Activated T-helper 9 cell treated with anti-CD3 and anti-CD28 coated beads, Interleukin-2, amount 50 U/mL, for 16 hours (primary cell): ENCODE measurements at regions not wholly inside any gene's neighbourhood (a gene's known extent, or its start where the extent isn't known, plus 50 kb on each side); places are given as distances from the start of the nearest gene placed in this dataset.

Experiments
- DNase-seq: peaks from one replicate; pipeline ENCODE4 v3.0.0-alpha.2; 2020; ENCODE audit warnings: low read depth

DNA sequence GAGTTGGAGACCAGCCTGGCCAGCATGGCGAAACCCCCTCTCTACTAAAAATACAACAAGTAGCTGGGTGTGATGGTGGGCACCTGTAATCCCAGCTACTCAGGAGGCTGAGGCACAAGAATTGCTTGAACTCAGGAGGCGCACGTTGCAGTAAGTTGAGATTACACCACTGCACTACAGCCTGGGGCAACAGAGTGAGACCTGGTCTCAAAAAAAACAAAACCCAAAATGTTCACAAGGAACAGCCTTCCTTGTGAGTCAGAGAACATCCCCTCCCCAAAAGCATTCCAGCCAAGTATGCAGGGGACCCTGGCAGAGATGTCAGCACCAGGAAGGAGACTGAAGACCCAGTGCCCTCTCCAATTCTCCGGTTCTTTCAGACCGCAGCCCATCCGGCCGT is 314.9 kb upstream of the TSHZ3 start:
- DNase-seq = no peak

DNA sequence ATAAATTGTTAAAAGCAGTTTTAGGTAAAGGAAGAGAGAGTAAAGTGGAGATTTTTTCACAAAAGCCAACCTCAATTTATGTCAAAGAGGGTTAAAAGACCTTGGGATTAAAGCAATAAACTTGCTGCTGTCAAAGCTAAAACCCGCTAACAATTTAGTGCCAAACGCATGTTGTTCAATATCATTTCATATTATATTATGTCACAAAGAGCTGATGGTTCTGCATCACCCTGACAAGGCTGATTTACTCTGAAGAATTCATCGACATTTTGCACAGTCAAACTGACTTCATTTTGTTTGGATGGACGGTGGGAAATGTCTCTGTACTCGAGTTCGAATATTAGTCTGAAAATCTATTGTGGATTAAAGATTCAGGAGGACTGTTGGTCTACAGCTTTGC is 315.8 kb upstream of the TSHZ3 start:
- DNase-seq = no peak

DNA sequence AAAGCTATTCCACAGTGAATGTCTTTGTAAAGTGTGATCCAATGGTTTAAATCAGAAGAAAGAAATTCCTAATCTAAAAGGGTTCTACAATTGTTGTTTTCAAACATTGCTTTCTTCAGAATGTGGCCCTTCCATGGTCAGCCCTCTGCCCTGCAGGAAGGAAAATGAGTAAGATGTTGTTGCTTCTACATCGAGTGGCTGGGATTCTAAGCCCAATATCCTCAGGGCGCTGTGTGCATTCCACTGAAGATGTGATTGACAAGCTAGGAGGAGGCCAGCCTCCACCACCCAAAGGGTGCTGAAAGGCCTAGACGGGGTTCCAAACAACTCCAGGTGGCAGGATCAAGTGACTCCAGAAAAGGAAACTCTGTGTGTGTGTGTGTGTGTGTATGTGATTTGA is 316.9 kb upstream of the TSHZ3 start:
- DNase-seq = no peak

DNA sequence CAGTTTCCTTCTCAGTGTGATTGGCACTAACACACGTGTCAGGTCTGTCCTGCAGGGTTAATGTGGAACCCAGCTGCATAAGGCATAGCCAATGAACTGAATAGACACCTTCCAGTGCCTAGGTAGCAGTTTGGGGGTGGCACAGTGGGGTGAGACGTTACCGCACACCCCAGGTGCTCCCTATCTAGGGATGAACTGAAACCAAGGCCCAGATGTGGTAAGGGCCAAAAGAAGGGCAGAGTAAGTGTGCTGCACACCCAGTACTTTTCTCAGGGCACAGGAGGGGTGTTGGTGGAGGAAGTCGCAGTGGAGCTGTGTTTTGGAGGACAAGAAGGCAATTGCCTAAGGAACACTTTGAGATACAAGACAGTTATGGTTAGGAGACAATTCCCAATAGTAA is 317.9 kb upstream of the TSHZ3 start:
- DNase-seq = no peak

DNA sequence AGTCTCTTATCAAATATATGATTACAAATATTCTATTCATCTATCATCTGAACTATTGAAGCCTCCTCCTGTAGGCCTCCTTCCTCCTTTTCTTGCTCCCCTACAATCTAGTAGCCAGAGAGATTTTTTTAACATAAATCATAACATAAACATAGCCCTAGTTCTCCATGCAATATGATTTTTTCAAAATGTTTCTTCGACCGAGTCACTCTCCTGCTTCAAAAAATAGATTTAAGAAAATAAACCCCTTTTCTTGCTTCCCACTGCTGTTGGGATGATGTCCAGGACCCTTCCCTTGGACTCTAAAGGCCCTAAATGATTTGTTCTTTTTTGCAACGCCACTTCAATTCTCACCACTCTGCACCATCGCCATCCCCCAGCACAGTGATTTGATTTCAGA is 319.7 kb upstream of the TSHZ3 start:
- no peak for DNase-seq

DNA sequence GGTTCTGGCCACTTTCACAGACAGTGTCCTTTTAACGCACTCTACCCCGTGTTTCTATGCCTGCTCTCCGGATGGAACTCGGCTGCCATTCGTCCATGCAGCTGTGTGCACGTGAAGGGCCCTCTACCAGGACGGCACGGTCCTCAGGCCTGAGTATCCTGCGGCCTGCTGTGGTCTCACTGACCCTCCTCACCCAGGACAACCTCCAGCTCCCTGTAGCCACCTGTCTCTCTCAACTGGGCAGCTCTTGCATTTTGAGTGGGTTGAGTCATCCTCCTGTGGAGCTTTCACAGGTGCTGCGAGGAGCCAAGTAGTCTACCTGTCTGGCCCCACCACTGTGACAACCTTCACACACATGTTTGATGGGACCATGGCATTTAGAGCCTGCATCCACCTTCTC is 321.7 kb upstream of the TSHZ3 start:
- DNase-seq = no peak

DNA sequence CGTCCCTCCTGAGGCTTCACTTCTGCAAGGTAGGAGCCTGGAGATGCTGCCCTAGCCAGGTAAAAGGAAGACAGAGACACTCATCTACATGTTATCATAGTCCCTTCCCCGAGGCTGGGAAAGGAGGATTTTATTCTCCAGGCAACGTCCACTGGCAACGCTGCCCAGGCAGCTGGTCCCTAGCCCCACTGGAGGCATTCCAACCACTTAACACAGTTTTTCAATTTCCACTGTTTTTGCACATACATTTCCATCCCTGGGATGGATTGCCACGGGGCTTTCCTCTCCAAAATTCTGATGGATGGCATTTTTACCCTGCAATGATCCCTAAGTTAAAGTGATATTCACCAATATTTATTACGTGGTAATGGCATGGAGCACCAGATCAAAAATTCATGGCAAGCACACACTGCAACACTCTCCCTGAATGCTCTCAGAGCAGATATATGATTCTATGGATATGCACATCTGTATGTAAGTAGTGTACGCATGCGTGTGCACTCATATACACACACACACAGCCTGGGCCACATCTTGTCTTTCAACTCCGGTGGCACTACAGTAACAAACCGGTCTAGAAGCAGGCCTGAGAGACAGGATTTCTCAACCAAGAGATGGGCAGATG is 322.3 kb upstream of the TSHZ3 start:
- no peak for DNase-seq

DNA sequence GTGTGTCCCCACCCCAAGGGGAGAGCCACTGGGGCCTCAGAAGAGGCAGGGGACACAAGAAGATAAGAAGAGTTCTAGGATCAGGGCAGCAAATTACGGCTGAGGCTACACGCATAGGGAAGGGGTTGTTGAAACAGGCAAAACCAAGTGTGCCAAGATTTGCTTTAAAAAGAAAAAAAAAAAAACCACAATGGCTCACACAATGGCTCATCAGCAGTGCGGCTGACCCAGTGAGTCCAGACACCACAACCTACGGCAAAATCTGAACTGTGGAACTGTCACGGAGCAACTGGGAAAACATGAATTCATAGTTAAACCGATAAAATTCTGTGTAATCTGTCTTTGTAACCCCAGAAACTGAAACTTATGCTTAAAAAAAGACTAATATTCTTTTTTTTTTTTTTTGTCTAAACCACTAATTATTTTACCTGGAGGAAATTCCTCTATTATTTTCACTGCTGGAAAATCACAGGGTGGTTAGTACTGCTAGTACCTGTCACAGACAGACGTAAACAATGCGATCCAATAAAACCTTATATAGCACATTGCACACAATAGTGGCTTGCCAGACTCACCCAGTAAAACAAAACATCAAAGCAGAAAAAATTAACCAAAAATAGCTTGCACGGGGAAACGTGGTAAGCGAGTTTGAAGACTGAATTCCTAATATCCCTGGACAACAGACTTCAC is 325.4 kb upstream of the TSHZ3 start:
- DNase-seq = no peak

DNA sequence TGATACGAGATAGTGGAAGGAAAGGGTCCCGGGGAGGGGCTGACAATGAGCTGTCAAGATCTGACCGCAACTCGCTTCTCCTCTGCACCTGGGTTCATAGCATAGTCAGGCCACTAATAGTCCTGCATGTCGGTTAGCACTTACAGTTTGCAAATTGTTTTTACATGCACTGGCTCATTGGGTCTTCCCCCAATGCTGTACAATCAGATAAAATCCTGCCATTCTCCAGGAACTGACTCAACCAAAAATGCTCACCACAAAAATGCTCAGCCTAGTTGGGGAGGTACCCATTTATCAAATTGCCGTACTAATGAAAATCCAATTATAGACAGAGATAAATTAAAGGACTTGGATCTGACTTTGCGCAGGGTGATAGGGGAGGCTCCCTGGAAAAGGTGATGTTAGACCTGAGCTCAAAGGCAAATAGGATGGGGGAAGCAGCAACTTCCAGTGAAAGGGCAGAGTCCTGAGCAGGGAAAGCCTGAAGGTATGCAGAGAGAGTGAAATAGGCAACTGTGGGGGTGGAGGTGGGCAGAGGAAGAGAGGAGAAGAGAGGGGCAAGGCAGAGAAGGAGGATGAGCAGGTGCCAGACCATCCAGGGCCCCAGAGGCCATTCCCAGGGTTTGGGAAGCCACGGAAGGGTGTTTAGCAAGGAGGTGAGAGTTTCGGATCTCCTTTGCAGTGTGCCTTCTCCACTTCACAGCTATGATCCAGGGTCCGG is 326.1 kb upstream of the TSHZ3 start:
- DNase-seq = no peak

DNA sequence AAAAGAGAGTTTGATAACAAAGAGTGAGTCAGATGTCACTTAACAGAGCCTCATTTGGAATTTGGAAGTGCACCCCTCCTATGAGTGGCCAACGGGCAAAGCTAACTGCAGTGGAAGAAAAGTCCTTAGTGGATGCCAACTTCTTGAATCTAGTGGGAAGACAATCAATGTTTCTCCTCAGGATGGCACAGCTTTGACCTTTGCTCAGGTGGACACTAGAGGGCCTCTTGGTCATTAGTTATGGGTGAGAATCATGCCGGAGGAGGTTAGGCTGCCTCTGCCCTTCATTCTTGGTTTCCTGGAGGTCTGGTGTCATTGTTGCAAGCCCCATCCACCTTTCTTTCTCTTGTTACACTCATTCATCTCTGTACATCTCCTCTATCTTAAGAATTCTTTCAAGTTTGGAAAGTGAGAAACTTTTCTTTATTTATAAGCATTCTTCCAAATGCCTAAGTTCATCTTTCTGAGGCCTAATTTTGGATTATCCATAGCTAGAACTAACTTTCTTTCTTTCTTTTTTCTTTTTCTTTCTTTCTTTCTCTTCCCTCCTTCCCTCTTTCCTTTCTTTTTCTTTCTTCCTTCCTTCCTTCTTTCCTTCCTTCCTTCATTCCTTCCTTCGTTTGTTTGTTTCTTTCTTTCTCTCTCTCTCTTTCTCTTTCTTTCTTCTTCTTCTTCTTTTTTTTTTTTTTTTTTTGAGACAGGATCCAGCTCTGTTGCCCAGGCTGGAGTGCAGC is 327.2 kb upstream of the TSHZ3 start:
- DNase-seq = no peak

DNA sequence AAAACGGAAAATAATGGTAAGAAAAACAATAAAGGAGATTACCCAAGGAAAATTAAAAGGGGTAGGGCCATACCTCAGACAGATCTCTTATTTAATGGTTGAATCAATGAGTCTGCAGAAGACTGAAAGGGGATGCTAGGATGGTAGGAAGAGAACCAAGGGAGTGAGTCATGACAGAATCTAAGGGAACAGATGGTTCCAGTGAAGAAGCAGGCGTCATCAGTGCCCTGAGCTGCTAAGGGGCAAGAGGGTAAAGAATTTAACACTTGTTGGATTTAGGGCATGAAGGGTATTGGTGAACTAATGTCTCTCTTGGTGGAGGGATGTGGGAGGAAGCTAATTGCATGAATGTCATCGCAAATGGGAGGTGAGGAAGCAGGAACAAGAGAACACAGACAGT is 329.2 kb upstream of the TSHZ3 start:
- DNase-seq = no peak

DNA sequence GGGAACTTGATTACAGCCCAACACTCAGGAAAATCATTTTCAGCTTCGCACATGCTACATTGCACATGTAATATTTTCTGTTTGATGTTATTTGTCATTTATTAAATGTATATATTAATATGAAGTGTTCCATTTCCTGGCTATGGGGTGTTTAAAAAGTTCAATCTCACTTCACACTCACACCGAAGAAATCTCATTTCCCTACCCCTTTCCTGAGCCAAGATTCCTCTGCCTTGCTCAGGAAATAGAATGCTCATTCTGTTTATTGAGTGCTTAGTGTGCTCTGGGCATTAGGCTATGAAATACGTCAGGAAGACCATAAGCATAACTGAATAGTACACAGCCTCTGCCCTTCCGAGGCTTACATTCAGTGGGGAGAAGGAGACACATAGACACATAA is 331.9 kb upstream of the TSHZ3 start:
- no peak for DNase-seq

DNA sequence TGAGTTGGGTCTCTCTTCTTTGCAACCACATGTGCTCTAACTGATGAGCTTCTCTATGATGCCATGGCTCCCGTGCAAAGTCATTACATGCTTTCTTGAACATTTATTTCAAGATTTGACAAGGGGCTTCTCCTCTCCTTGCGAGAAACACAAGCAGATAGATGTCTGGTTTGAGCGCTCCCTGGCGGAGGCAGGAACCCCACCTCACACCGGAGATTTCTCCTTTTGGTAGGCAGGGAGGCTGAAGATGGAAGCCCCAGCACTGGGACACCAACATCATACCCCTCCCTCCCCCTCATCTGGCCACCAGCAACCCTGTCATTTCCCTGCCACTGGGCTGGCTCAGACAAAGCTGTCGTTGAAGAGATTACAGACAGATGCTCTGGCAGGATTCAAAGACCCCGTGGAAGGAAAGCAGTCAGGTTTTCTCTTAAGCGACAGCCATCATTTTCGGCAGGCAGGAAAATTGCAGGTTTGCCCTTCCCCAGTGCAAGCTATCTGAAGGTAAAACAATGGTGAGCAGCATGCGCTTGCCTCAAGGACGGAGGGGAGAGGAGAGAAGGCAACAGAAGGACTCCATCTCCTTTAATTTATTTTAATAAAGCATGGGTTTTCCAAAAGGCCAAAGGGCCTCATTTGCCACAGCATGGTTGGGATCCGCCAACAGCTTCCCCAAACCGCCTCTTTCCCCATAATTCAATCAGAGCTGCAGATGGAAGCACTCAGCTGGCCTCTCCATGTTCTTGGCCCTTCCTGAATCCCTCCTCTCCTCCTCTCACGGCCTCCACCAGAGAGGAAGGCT is 344.1 kb upstream of the TSHZ3 start:
- DNase-seq = no peak

DNA sequence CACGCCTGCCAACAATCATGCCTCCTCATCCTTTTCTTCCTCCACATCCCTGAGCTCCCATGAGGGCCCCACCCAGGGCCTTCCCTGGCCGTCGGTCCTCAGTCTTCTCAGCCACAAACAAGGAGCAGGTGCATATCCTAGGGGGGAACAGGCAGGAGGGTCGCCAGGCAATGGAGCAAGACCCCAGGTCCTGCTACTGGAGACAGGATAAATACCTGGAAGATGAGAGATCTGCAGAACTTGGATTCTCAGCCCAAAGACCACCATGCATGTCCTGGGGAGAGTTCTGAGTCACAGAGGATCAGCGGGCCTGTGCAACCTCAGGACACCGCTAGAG is 344.7 kb upstream of the TSHZ3 start:
- DNase-seq = no peak

DNA sequence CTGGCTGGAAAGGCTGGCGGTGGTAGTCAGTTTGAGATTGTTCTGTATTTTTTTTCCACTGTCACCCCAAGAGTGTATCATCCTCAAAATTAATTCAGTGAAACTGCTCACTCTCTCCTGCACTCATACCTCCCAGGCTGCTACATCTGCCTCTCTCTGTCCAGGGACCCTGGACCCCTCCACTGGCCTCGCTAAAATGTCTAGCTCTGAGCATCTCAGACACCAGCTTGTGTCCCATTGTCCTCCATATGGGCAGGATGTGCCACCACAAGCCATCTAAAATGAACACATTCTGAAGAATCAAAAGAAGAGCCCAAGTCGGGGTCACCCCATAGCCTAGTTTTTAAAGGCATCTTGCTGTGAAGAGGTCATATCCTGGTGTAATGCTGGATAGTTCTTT is 345.5 kb upstream of the TSHZ3 start:
- DNase-seq = no peak

DNA sequence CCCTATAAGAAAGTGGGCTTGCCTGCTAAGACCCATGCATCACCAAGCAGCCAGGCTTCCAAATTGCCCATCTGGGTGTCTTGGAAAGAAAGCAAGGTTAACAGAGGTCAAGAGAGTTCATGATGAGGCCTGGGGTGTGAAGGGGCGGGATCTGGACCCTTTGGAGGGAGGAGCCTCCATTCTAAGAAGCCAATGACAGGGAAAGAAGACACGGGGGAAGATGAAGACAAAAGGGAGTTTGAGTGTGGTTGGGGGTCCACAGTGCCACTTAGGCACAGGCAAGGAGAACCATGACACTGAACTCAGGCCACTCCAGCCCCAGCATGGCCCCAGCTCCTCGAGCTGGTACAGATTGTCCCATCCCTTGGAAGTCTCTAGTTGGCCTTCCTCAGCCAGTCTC is 350.2 kb upstream of the TSHZ3 start:
- DNase-seq = no peak

DNA sequence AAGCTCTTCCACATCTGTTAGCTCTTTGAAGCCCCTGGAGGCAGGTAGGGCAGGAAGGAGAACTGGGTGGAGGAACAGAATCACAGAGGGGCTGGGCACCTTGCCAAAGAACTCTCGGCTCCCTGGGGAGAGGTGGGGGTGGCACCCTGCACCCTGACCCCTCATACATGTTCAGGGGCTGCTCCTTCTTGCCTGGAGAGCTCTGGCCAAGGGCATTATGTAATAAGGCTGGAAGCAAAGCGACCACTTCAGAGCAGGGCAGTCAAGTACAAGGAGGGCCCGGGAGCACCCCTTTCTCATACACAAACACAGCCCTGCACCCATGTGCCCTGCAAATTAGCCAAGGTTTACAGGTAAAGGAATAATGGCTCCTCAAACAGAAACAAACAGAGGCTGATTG is 351.9 kb upstream of the TSHZ3 start:
- no peak for DNase-seq

DNA sequence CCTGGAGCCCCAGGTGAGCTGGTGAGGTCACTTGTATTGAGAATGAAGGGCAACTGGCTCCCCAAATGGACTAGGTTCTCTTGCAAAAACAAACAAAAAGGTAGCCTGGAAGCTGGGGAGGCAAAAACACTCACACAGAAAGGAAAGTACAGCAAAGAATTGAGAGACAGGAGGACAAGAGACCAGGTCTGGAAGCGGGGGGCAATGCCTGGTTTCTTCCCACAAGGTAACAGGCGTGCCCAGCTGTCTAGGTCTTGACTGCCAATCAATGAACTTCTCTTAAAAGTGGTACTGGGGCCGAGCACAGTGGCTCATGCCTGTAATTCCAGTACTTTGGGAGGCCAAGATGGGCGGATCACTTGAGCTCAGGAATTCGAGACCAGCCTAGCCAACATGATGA is 356.4 kb upstream of the TSHZ3 start:
- DNase-seq = no peak

DNA sequence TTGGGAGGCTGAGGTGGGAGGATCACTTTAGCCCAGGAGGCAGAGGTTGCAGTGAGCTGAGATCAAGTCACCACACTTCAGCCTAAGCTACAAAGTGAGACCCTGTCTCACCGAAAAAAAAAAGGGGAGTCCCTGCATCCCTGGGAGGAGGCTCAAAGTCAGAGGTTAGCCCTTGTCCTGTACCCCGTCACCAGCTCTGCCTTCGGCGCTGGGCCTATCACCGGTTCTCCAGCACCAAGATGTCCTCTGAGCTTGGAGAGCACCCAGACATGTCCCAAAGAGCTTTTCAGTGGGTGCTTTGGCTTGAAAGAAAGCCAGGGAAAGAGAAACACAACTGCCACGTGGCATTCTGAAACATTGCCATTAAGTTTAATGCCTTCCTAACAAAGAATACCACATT is 356.9 kb upstream of the TSHZ3 start:
- DNase-seq = no peak

DNA sequence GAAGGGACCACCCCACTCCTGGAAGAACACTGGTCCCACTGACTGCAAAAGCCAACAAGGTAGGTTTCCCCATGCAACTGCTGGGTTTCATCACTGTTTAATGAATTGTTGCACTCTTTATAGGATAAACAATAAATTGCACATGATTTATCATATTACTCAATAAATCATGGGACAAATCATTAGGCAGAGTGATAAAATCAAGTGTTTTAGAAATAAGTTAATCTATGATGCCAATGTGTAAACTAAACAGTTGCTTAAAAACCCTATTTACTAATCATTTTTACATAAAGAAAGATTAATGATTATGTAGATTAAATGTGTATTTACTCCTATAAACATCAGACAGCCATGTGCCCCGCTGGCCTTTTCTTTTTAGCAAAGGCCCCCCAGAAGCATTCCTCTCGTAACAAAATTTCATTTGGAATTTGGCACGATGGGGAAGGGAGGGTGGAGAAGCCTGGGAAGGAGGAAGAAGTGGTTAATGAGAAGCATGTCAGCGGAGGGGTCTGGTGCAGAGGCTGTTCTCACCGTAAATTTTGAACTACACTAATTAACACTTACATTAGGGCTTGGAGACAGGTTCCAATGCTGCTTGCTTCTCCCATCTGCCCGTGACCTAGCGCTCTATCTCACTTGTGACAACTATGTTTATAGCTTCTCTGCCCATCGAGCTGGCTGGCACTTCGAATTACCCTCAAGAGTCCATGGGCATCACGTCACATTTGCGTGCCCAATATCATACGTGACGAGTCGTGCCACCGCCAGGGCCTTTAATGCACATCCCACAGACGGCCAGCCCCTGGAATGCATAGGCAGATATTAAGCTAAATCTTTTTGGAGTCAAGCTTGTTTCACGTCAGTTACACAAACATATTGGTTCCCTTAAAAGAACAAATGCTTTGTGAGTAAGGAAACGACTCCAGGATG is 357.7 kb upstream of the TSHZ3 start:
- no peak for DNase-seq

DNA sequence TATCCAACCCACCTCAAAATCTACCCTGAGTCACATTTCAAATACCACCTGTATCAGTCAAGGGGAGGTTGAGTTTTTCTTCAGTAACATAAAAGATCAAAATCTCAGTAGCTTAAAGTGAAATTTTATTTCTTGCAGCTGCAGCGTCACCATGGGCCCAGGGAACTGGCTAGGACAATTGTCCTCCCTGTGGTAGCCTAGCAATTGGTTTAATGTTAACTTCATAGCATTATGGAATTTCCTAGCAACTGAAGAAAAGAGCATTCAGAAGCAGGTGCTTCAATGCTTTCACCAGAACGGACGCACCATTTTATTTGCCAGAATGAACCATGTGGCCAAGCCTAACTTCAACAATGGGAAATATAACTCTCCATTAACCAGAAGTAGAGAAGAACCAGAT is 359.3 kb upstream of the TSHZ3 start:
- DNase-seq = no peak
